ENCODE measurements at regions not wholly inside any gene's neighbourhood (a gene's known extent, or its start where the extent isn't known, plus 50 kb on each side); places are given as distances from the start of the nearest gene placed in this dataset.
"Not testable (repeated sequence)": the region's sequence is repeated elsewhere in the genome, so short reads cannot be mapped to it uniquely, and the experiment has no call there.

GRCh38 chr17:13131225-13131624, 113.4 kb upstream of the ELAC2 start:
- no peak for DNase-seq

- DNase-seq = no peak
Observed at GRCh38 chr17:13129356-13129755, 111.5 kb upstream of the ELAC2 start.

- DNase-seq = no peak
Observed at GRCh38 chr17:13128676-13129075, 110.8 kb upstream of the ELAC2 start.

- DNase-seq = peak; percentile 70
Observed at GRCh38 chr17:13127921-13128602, 110.2 kb upstream of the ELAC2 start.

- DNase-seq = peak; percentile 32
Observed at GRCh38 chr17:13120864-13121263, 103.0 kb upstream of the ELAC2 start.

GRCh38 chr17:13118311-13118710, 100.5 kb upstream of the ELAC2 start:
- DNase-seq = no peak

GRCh38 chr17:13117616-13118015, 99.8 kb upstream of the ELAC2 start:
- peak; percentile 72 for DNase-seq

- peak; percentile 92 for DNase-seq
Observed at GRCh38 chr17:13114601-13115031, 96.8 kb upstream of the ELAC2 start.

- peak; percentile 51 for DNase-seq
Observed at GRCh38 chr17:13113821-13114525, 96.1 kb upstream of the ELAC2 start.

- DNase-seq = peak; percentile 41
Observed at GRCh38 chr17:13107676-13108235, 89.9 kb upstream of the ELAC2 start.

GRCh38 chr17:13106171-13106570, 88.3 kb upstream of the ELAC2 start:
- DNase-seq = peak; percentile 47

- DNase-seq = peak; percentile 43
Observed at GRCh38 chr17:13104576-13104975, 86.7 kb upstream of the ELAC2 start.

- DNase-seq = peak; percentile 9
Observed at GRCh38 chr17:13102477-13102876, 84.7 kb upstream of the ELAC2 start.

- no peak for DNase-seq
Observed at GRCh38 chr17:13099926-13100325, 82.1 kb upstream of the ELAC2 start.

- no peak for DNase-seq
Observed at GRCh38 chr17:13099089-13099735, 81.4 kb upstream of the ELAC2 start.

GRCh38 chr17:13096291-13096690, 78.5 kb upstream of the ELAC2 start:
- no peak for DNase-seq

- DNase-seq = not testable (repeated sequence)
Observed at GRCh38 chr17:13092010-13092409, 74.2 kb upstream of the ELAC2 start.

GRCh38 chr17:13088666-13089065, 70.8 kb upstream of the ELAC2 start:
- DNase-seq = no peak

GRCh38 chr17:13087802-13088201, 70.0 kb upstream of the ELAC2 start:
- DNase-seq = no peak

GRCh38 chr17:13086142-13086769, 68.4 kb upstream of the ELAC2 start:
- DNase-seq = peak; percentile 43

GRCh38 chr17:13085578-13085977, 67.8 kb upstream of the ELAC2 start:
- peak; percentile 34 for DNase-seq

GRCh38 chr17:13084420-13084819, 66.6 kb upstream of the ELAC2 start:
- DNase-seq = peak; percentile 23
